ENCODE measurements at regions not wholly inside any gene's neighbourhood (a gene's known extent, or its start where the extent isn't known, plus 50 kb on each side); places are given as distances from the start of the nearest gene placed in this dataset.

DNA sequence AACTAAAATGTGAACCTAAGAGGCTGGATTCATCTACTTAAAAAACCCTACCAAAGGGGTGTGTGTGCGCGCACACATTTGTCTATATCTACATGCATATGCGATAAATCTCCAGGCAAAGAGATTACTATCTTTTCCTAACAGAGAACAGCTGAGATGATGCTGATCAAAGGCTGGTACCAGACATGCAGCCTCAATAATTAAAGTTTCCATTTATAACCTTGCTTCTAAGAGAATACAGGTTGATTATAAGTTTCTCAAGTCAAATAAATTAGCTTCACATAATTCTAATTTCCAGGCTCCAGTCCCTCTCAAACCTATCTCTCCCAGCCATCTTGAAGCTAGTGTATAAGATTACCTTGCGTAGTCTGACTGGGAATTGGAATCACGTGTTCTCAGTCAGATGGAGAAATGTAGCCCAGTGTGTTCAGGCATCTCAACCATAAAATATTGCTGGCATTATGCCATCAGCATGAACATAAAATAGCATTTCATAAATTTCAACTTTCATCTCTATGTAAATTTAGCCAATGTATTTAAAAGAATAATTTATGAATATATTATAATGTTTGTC lies 1062.0 kb downstream of the XPNPEP1 start:
- CTCF ChIA-PET: interaction anchor here (0.6 kb wide), 1 partner anchor 52 kb away, joined by 3 read pairs; no protein-coding TSS in a partner anchor
- Histone ChIP-seq H3K27ac (ENCODE audit: extremely low read depth, low read depth, low read length) (no peak overlapping the region), H3K36me3 (ENCODE audit: control insufficient read depth in 2 of 2, insufficient read depth in 1 of 2, low read length in 2 of 2) (no peaks in the 10 kb centered on the region), H3K9me3 (ENCODE audit: control insufficient read depth, insufficient read depth, low read depth, low read length) (no peaks in the 10 kb centered on the region), H3K4me3 (ENCODE audit: low read depth, low read length) (no peak overlapping the region), H3K4me1 (ENCODE audit: control insufficient read depth, insufficient read depth, low read length) (no peaks in the 10 kb centered on the region)
- TF ChIP-seq HOXA7 (CRISPR knock-in tag; IDR thresholded peaks at IDR 0.05; ENCODE audit: borderline replicate concordance) (no peak), ZNF626 (tag by site-specific recombination; IDR thresholded peaks at IDR 0.05) (no peak), ZNF514 (tag by site-specific recombination; IDR thresholded peaks at IDR 0.05) (no peak), ZNF366 (tag by site-specific recombination; conservative IDR thresholded peaks at IDR 0.05) (no peak), SP7 (tag by site-specific recombination; IDR thresholded peaks at IDR 0.05) (no peak), EGR2 (tag by site-specific recombination; IDR thresholded peaks at IDR 0.05; ENCODE audit: low read depth) (no peak), ZNF19 (tag by site-specific recombination; IDR thresholded peaks at IDR 0.05; ENCODE audit: low read depth) (no peak), ZNF221 (tag by site-specific recombination; IDR thresholded peaks at IDR 0.05; ENCODE audit: borderline replicate concordance) (no peak), ZNF214 (tag by site-specific recombination; IDR thresholded peaks at IDR 0.05; ENCODE audit: borderline replicate concordance) (no peak), INSM2 (tag by site-specific recombination; IDR thresholded peaks at IDR 0.05) (no peak), ZNF18 (tag by site-specific recombination; IDR thresholded peaks at IDR 0.05) (no peak), ZNF184 (tag by site-specific recombination; IDR thresholded peaks at IDR 0.05) (no peak), ZSCAN23 (tag by site-specific recombination; IDR thresholded peaks at IDR 0.05) (no peak), ZNF274 (IDR thresholded peaks at IDR 0.05; ENCODE audit: low read length) (no peak), ZNF274 (tag by site-specific recombination; IDR thresholded peaks at IDR 0.05; ENCODE audit: borderline replicate concordance) (no peak), ZNF324 (tag by site-specific recombination; IDR thresholded peaks at IDR 0.05) (no peak)
- TF ChIP-seq, protein P1, sequence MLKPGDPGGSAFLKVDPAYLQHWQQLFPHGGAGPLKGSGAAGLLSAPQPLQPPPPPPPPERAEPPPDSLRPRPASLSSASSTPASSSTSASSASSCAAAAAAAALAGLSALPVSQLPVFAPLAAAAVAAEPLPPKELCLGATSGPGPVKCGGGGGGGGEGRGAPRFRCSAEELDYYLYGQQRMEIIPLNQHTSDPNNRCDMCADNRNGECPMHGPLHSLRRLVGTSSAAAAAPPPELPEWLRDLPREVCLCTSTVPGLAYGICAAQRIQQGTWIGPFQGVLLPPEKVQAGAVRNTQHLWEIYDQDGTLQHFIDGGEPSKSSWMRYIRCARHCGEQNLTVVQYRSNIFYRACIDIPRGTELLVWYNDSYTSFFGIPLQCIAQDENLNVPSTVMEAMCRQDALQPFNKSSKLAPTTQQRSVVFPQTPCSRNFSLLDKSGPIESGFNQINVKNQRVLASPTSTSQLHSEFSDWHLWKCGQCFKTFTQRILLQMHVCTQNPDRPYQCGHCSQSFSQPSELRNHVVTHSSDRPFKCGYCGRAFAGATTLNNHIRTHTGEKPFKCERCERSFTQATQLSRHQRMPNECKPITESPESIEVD (tag by site-specific recombination; IDR thresholded peaks at IDR 0.05): no peak
- TF ChIP-seq, protein P2, sequence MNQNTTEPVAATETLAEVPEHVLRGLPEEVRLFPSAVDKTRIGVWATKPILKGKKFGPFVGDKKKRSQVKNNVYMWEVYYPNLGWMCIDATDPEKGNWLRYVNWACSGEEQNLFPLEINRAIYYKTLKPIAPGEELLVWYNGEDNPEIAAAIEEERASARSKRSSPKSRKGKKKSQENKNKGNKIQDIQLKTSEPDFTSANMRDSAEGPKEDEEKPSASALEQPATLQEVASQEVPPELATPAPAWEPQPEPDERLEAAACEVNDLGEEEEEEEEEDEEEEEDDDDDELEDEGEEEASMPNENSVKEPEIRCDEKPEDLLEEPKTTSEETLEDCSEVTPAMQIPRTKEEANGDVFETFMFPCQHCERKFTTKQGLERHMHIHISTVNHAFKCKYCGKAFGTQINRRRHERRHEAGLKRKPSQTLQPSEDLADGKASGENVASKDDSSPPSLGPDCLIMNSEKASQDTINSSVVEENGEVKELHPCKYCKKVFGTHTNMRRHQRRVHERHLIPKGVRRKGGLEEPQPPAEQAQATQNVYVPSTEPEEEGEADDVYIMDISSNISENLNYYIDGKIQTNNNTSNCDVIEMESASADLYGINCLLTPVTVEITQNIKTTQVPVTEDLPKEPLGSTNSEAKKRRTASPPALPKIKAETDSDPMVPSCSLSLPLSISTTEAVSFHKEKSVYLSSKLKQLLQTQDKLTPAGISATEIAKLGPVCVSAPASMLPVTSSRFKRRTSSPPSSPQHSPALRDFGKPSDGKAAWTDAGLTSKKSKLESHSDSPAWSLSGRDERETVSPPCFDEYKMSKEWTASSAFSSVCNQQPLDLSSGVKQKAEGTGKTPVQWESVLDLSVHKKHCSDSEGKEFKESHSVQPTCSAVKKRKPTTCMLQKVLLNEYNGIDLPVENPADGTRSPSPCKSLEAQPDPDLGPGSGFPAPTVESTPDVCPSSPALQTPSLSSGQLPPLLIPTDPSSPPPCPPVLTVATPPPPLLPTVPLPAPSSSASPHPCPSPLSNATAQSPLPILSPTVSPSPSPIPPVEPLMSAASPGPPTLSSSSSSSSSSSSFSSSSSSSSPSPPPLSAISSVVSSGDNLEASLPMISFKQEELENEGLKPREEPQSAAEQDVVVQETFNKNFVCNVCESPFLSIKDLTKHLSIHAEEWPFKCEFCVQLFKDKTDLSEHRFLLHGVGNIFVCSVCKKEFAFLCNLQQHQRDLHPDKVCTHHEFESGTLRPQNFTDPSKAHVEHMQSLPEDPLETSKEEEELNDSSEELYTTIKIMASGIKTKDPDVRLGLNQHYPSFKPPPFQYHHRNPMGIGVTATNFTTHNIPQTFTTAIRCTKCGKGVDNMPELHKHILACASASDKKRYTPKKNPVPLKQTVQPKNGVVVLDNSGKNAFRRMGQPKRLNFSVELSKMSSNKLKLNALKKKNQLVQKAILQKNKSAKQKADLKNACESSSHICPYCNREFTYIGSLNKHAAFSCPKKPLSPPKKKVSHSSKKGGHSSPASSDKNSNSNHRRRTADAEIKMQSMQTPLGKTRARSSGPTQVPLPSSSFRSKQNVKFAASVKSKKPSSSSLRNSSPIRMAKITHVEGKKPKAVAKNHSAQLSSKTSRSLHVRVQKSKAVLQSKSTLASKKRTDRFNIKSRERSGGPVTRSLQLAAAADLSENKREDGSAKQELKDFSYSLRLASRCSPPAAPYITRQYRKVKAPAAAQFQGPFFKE (tag by site-specific recombination; IDR thresholded peaks at IDR 0.05; ENCODE audit: borderline replicate concordance): no peak
- TF ChIP-seq, protein P3, sequence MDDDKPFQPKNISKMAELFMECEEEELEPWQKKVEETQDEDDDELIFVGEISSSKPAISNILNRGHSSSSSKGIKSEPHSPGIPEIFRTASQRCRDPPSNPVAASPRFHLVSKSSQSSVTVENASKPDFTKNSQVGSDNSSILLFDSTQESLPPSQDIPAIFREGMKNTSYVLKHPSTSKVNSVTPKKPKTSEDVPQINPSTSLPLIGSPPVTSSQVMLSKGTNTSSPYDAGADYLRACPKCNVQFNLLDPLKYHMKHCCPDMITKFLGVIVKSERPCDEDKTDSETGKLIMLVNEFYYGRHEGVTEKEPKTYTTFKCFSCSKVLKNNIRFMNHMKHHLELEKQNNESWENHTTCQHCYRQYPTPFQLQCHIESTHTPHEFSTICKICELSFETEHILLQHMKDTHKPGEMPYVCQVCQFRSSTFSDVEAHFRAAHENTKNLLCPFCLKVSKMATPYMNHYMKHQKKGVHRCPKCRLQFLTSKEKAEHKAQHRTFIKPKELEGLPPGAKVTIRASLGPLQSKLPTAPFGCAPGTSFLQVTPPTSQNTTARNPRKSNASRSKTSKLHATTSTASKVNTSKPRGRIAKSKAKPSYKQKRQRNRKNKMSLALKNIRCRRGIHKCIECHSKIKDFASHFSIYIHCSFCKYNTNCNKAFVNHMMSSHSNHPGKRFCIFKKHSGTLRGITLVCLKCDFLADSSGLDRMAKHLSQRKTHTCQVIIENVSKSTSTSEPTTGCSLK (tag by site-specific recombination; IDR thresholded peaks at IDR 0.05): no peak
- POLR2A ChIA-PET: no interaction called here
